Cardiac muscle cell (in vitro differentiated cells and primary cell): ENCODE measurements at regions not wholly inside any gene's neighbourhood (a gene's known extent, or its start where the extent isn't known, plus 50 kb on each side); places are given as distances from the start of the nearest gene placed in this dataset.

Experiments used
- DNase-seq, 2 donors: peaks; one replicate each; pipeline versions ENCODE4 v3.0.0 to v3.0.0-alpha.2; 2010 to 2017; ENCODE audit warnings: low read depth in 1 of 2, low spot score in 1 of 2
- H3K27ac ChIP-seq: fragments of 200-600 bp; sonication (generic); 2 replicates; pipeline ENCODE4 v1.5.1; 2016
- H3K27me3 ChIP-seq: fragments of 200-600 bp; sonication (generic); 2 replicates; pipeline ENCODE4 v1.6.0; 2016; ENCODE audit warnings: control low read depth
- H3K36me3 ChIP-seq: fragments of 200-600 bp; sonication (generic); 2 replicates; pipeline ENCODE4 v1.5.1; 2016; ENCODE audit warnings: control low read depth
- H3K4me1 ChIP-seq: fragments of 200-600 bp; sonication (generic); 2 replicates; pipeline ENCODE4 v1.8.1; 2017; ENCODE audit warnings: low read depth, mild to moderate bottlenecking, mixed run types
- H3K4me3 ChIP-seq: fragments of 200-600 bp; sonication (generic); 2 replicates; pipeline ENCODE4 v1.5.1; 2016; ENCODE audit warnings: mild to moderate bottlenecking
- H3K9me3 ChIP-seq: fragments of 200-600 bp; sonication (generic); 2 replicates; pipeline ENCODE4 v1.5.1; 2017; ENCODE audit warnings: low read depth, mild to moderate bottlenecking, control low read depth
- CTCF ChIP-seq: IDR thresholded peaks from 2 replicates; pipeline ENCODE4 v1.5.1; 2012; ENCODE audit warnings: low read depth, mild to moderate bottlenecking, low read length

GRCh38 chr12:13350381-13350780 is 153.9 kb downstream of the EMP1 start:
- no peak for DNase-seq
- H3K9me3 ChIP-seq = no peaks in the 10 kb centered on the region
- no peak for TF ChIP-seq CTCF

GRCh38 chr12:13348464-13348863 is 151.9 kb downstream of the EMP1 start:
- Histone ChIP-seq H3K4me1 (peaks cover 4% of the 10 kb centered on the region), H3K27me3 (peaks cover 21% of the 10 kb centered on the region), H3K4me3 (no peak overlapping the region), H3K36me3 (no peaks in the 10 kb centered on the region), H3K27ac (no peak overlapping the region), H3K9me3 (no peaks in the 10 kb centered on the region)
- TF ChIP-seq CTCF = no peak
- no peak for DNase-seq

More at GRCh38 chr12:13350381-13350780, 153.9 kb downstream of the EMP1 start:
- no peaks in the 10 kb centered on the region for H3K36me3 ChIP-seq
- H3K4me1 ChIP-seq = peaks cover 2% of the 10 kb centered on the region
- peaks cover 18% of the 10 kb centered on the region for H3K27me3 ChIP-seq
- no peak overlapping the region for H3K27ac ChIP-seq
- no peak overlapping the region for H3K4me3 ChIP-seq

GRCh38 chr12:13347241-13348043 is 150.9 kb downstream of the EMP1 start:
- peak in 1 of 2 donors; percentile 45 for DNase-seq
- Histone ChIP-seq H3K27ac (no peak overlapping the region), H3K36me3 (no peaks in the 10 kb centered on the region), H3K4me1 (peaks cover 4% of the 10 kb centered on the region), H3K4me3 (no peak overlapping the region), H3K27me3 (peaks cover 31% of the 10 kb centered on the region), H3K9me3 (no peaks in the 10 kb centered on the region)
- no peak for TF ChIP-seq CTCF

GRCh38 chr12:13345722-13346121 is 149.2 kb downstream of the EMP1 start:
- Histone ChIP-seq H3K36me3 (no peaks in the 10 kb centered on the region), H3K4me3 (no peak overlapping the region), H3K9me3 (no peaks in the 10 kb centered on the region), H3K27me3 (peaks cover 31% of the 10 kb centered on the region), H3K4me1 (peaks cover 4% of the 10 kb centered on the region), H3K27ac (no peak overlapping the region)
- peak in 1 of 2 donors; percentile 75 for DNase-seq
- no peak for TF ChIP-seq CTCF

GRCh38 chr12:13343375-13343774 is 146.8 kb downstream of the EMP1 start:
- H3K9me3 ChIP-seq = no peaks in the 10 kb centered on the region
- no peak for DNase-seq
- H3K36me3 ChIP-seq = no peaks in the 10 kb centered on the region
- TF ChIP-seq CTCF = no peak
- H3K27me3 ChIP-seq = peaks cover 26% of the 10 kb centered on the region
- no peak overlapping the region for H3K27ac ChIP-seq
- H3K4me3 ChIP-seq = no peak overlapping the region
- peaks cover 4% of the 10 kb centered on the region for H3K4me1 ChIP-seq
